Naive thymus-derived CD4-positive, alpha-beta T cell (primary cell): ENCODE measurements at regions not wholly inside any gene's neighbourhood (a gene's known extent, or its start where the extent isn't known, plus 50 kb on each side); places are given as distances from the start of the nearest gene placed in this dataset.
"Not testable (repeated sequence)": the region's sequence is repeated elsewhere in the genome, so short reads cannot be mapped to it uniquely, and the experiment has no call there.

Experiments used
- ATAC-seq: fragments of 150-1000 bp; cut with Tn5 transposase; 2 replicates; pipeline ENCODE4 v1.10.0; 2021; ENCODE audit warnings: mild to moderate bottlenecking, moderate library complexity
- CTCF ChIA-PET: fragments of 350-600 bp; sonication (Branson Sonifier 250); formaldehyde crosslinking; loops from one replicate; lab custom pipeline; 2021; ENCODE audit warnings: antibody characterized with exemption; lab: Charles Lee
- POLR2A ChIA-PET: fragments of 350-600 bp; sonication (Branson Sonifier 250); formaldehyde crosslinking; loops from one replicate; lab custom pipeline; 2021; ENCODE audit warnings: antibody characterized with exemption, inconsistent platforms; lab: Charles Lee
- DNase-seq, 9 donors: peaks; one replicate each; pipeline versions ENCODE4 v3.0.0 to v3.0.0-alpha.2; 2020 to 2022; ENCODE audit warnings: mixed read lengths in 1 of 9
- H3K27ac ChIP-seq: one replicate; pipeline ENCODE4 v1.7.0; 2013; ENCODE audit warnings: mild to moderate bottlenecking, low read depth, low read length, moderate library complexity
- H3K27me3 ChIP-seq, 2 donors: one replicate each; pipeline ENCODE4 v1.7.0; 2013; ENCODE audit warnings: low read length in 2 of 2, mild to moderate bottlenecking in 2 of 2, moderate library complexity in 2 of 2; ENCODE audit not compliant: control insufficient read depth in 2 of 2, insufficient read depth in 2 of 2
- H3K36me3 ChIP-seq, 3 experiments: 1 replicate in 2 of 3; 2 replicates in 1 of 3; pipeline ENCODE4 v1.7.0; 2013; ENCODE audit warnings: low read length in 3 of 3, mild to moderate bottlenecking in 3 of 3, moderate library complexity in 1 of 3; ENCODE audit not compliant: insufficient read depth in 3 of 3, control insufficient read depth in 2 of 3
- H3K4me1 ChIP-seq, 2 donors: one replicate each; pipeline ENCODE4 v1.7.0; 2013; ENCODE audit warnings: low read length in 2 of 2, mild to moderate bottlenecking in 2 of 2, moderate library complexity in 1 of 2; ENCODE audit not compliant: control insufficient read depth in 2 of 2, insufficient read depth in 2 of 2
- H3K4me3 ChIP-seq: 2 replicates; pipeline ENCODE4 v1.7.0; 2013; ENCODE audit warnings: mild to moderate bottlenecking, low read length
- H3K9me3 ChIP-seq, 3 experiments: 1 replicate in 2 of 3; 2 replicates in 1 of 3; pipeline ENCODE4 v1.7.0; 2013; ENCODE audit warnings: low read length in 3 of 3; ENCODE audit not compliant: control insufficient read depth in 2 of 3
- H3K27ac Mint-ChIP-seq, 9 donors: one replicate each; pipeline ENCODE4 v1.8.0; 2020 to 2022; ENCODE audit warnings: mixed read lengths in 9 of 9, mild to moderate bottlenecking in 8 of 9, moderate library complexity in 5 of 9, inconsistent platforms in 2 of 9
- H3K27me3 Mint-ChIP-seq, 5 donors: one replicate each; pipeline ENCODE4 v1.8.0; 2021 to 2022; ENCODE audit warnings: mixed read lengths in 5 of 5, mild to moderate bottlenecking in 1 of 5
- H3K36me3 Mint-ChIP-seq, 5 donors: one replicate each; pipeline ENCODE4 v1.8.0; 2020 to 2022; ENCODE audit warnings: mixed read lengths in 5 of 5, mild to moderate bottlenecking in 3 of 5, inconsistent platforms in 1 of 5
- H3K4me1 Mint-ChIP-seq, 7 donors: one replicate each; pipeline ENCODE4 v1.8.0; 2020 to 2022; ENCODE audit warnings: mixed read lengths in 7 of 7, mild to moderate bottlenecking in 3 of 7, inconsistent platforms in 1 of 7
- H3K4me3 Mint-ChIP-seq, 10 donors: one replicate each; pipeline ENCODE4 v1.8.0; 2020 to 2022; ENCODE audit warnings: mild to moderate bottlenecking in 10 of 10, mixed read lengths in 10 of 10, moderate library complexity in 6 of 10, inconsistent platforms in 2 of 10
- H3K9me3 Mint-ChIP-seq, 11 donors: one replicate each; pipeline ENCODE4 v1.8.0; 2020 to 2022; ENCODE audit warnings: mixed read lengths in 11 of 11, mild to moderate bottlenecking in 4 of 11, inconsistent platforms in 1 of 11, moderate library complexity in 1 of 11
- intact Hi-C, 2 donors: fragments of 100-400 bp; cut with micrococcal nuclease; formaldehyde crosslinking; loops; one replicate each; pipeline ENCODE4 v1.15.1; 2023

DNA sequence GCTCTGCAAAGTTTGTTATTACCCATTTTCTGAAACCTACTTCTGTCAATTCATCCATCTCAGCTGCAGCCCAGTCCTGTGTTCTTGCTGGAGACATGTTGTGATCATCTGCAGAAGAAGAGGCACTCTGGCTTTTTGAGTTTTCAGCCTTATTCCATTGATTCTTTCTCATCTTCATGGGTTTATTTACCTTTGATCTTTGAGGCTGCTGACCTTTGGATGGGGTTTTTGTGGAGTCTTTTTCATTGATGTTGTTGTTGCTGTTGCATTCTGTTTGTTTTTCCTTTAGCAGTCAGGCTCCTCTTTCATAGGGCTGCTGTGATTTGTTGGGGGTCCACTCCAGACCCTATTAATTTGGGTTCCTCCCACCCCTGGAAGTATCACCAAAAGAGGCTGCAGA is 164.3 kb downstream of the FCRL5 start:
- CTCF ChIA-PET, result no interaction called here
- Histone ChIP-seq H3K27me3 (no peaks in the 10 kb centered on the region), H3K4me1 (no peaks in the 10 kb centered on the region), H3K36me3 (no peaks in the 10 kb centered on the region), H3K27ac (no peak overlapping the region), H3K4me3 (no peak overlapping the region), H3K9me3 (no peaks in the 10 kb centered on the region)
- POLR2A ChIA-PET, result no interaction called here
- Mint-ChIP-seq H3K4me1 (no peaks in the 10 kb centered on the region), H3K36me3 (no peaks in the 10 kb centered on the region), H3K27me3 (peaks cover 25 to 44% (median 36%) of the 10 kb centered on the region in 5 donors), H3K27ac (no peak overlapping the region), H3K4me3 (no peak overlapping the region), H3K9me3 (peaks cover 0 to 1% (median 0%) of the 10 kb centered on the region in 11 donors)
- no peak for ATAC-seq
- intact Hi-C loops, result no loop called here
- no peak for DNase-seq

GRCh38 chr1:157384258-157384657 is 168.1 kb downstream of the FCRL5 start:
- Mint-ChIP-seq H3K27me3 (peaks cover 11 to 34% (median 28%) of the 10 kb centered on the region in 5 donors), H3K4me3 (no peak overlapping the region), H3K27ac (no peak overlapping the region), H3K4me1 (peaks cover 0 to 7% (median 0%) of the 10 kb centered on the region in 7 donors), H3K36me3 (no peaks in the 10 kb centered on the region), H3K9me3 (no peaks in the 10 kb centered on the region)
- intact Hi-C loops, result no loop called here
- H3K27ac ChIP-seq, result no peak overlapping the region
- no peaks in the 10 kb centered on the region for H3K4me1 ChIP-seq
- no peak for ATAC-seq
- no peak for DNase-seq
- ChIA-PET CTCF (no interaction called here), POLR2A (no interaction called here)
- H3K9me3 ChIP-seq, result no peaks in the 10 kb centered on the region
- H3K27me3 ChIP-seq, result no peaks in the 10 kb centered on the region
- H3K36me3 ChIP-seq, result no peaks in the 10 kb centered on the region
- no peak overlapping the region for H3K4me3 ChIP-seq

DNA sequence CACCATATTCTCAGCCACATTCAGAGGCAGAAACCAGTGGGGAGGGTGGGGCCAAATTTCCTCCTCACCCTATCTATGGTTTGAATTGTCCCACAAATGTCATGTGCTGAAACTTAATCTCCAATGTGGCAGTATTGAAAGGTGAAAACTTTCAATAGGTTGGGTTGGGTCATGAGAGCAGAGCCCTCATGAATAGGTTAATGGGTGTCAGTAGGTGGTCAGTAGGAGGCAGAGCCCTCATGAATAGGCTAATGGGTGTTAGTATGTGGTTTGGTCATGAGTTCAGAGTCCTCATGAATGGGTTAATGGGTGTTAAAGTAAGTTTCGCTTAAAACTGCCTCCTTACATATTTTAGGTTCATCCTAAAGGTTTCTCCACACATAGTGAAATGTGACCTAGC is 170.0 kb downstream of the FCRL5 start:
- H3K27me3 ChIP-seq, result peaks cover 0 to 3% of the 10 kb centered on the region in 2 donors
- intact Hi-C loops, result no loop called here
- Mint-ChIP-seq H3K4me3 (no peak overlapping the region), H3K36me3 (no peaks in the 10 kb centered on the region), H3K4me1 (peaks cover 0 to 7% (median 0%) of the 10 kb centered on the region in 7 donors), H3K27ac (no peak overlapping the region), H3K9me3 (no peaks in the 10 kb centered on the region), H3K27me3 (peaks cover 20 to 44% (median 33%) of the 10 kb centered on the region in 5 donors)
- no peak overlapping the region for H3K4me3 ChIP-seq
- H3K36me3 ChIP-seq, result no peaks in the 10 kb centered on the region
- no peak for DNase-seq
- CTCF ChIA-PET, result no interaction called here
- no peaks in the 10 kb centered on the region for H3K4me1 ChIP-seq
- ATAC-seq, result no peak
- no peak overlapping the region for H3K27ac ChIP-seq
- no peaks in the 10 kb centered on the region for H3K9me3 ChIP-seq
- POLR2A ChIA-PET, result no interaction called here

DNA sequence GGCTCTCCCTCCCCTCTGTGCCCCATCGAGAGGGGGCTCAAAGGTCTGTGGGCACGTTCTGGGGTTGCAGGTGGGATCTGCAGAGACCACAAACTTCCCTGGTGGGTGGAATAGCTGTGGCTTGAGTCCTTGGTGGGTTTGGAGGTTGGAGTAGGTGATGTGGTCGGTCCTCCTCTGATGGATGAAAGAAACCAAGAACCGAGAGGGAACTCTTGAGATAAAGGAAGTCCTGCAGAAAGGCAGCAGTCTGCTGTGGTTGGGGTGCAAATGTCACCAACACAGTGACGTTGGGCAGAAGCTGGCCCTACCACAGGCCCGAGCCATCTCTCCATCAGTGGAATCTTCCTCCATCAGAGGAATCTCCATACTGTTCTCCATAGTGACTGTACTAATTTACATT is 171.8 kb downstream of the FCRL5 start:
- Mint-ChIP-seq H3K36me3 (no peaks in the 10 kb centered on the region), H3K9me3 (no peaks in the 10 kb centered on the region), H3K27me3 (peaks cover 18 to 61% (median 31%) of the 10 kb centered on the region in 5 donors), H3K27ac (no peak overlapping the region), H3K4me3 (no peak overlapping the region), H3K4me1 (peaks cover 0 to 7% (median 0%) of the 10 kb centered on the region in 7 donors)
- DNase-seq (no peak), ATAC-seq (no peak)
- Histone ChIP-seq H3K27ac (no peak overlapping the region), H3K27me3 (peaks cover 0 to 3% of the 10 kb centered on the region in 2 donors), H3K4me1 (no peaks in the 10 kb centered on the region), H3K9me3 (no peaks in the 10 kb centered on the region), H3K36me3 (no peaks in the 10 kb centered on the region), H3K4me3 (no peak overlapping the region)
- CTCF ChIA-PET, result no interaction called here
- POLR2A ChIA-PET, result no interaction called here
- intact Hi-C loops, result no loop called here

GRCh38 chr1:157377280-157377713 is 175.0 kb downstream of the FCRL5 start:
- H3K4me3 ChIP-seq, DNase-seq, POLR2A ChIA-PET, H3K36me3 ChIP-seq, H3K9me3 ChIP-seq, H3K27ac ChIP-seq, CTCF ChIA-PET, H3K27ac Mint-ChIP-seq, H3K4me3 Mint-ChIP-seq, H3K4me1 Mint-ChIP-seq, H3K27me3 ChIP-seq, H3K4me1 ChIP-seq, intact Hi-C loops, H3K9me3 Mint-ChIP-seq, H3K36me3 Mint-ChIP-seq: not testable (repeated sequence)
- peak; percentile 57 for ATAC-seq
- peaks cover 11 to 68% (median 46%) of the 10 kb centered on the region in 5 donors for H3K27me3 Mint-ChIP-seq

DNA sequence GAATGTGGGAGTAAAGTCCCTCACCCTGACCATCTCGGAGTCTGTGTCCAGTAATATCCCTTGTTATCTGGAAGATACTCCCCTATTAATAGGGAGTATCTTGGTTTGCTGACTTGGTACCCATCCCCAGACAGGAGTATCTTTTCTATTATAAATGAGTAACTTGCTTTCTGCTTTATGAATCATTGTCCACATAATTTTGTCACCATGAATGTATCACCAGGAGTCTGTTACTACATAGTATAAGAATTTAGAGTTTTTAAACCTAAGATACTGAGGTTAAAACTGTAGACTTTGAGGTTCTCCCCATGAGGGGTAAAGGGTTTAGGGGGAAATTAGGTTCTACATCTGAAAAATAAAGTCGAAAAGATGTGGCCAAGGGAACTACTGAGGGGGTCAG is 175.6 kb downstream of the FCRL5 start:
- no peak overlapping the region for H3K27ac ChIP-seq
- no peak overlapping the region for H3K27ac Mint-ChIP-seq
- H3K9me3 ChIP-seq, result no peaks in the 10 kb centered on the region
- H3K36me3 ChIP-seq, result no peaks in the 10 kb centered on the region
- H3K9me3 Mint-ChIP-seq, result no peaks in the 10 kb centered on the region
- peaks cover 0 to 6% (median 0%) of the 10 kb centered on the region in 7 donors for H3K4me1 Mint-ChIP-seq
- peaks cover 0 to 3% of the 10 kb centered on the region in 2 donors for H3K27me3 ChIP-seq
- no peaks in the 10 kb centered on the region for H3K36me3 Mint-ChIP-seq
- ChIA-PET CTCF (no interaction called here), POLR2A (no interaction called here)
- no peak for ATAC-seq
- peaks cover 15 to 63% (median 42%) of the 10 kb centered on the region in 5 donors for H3K27me3 Mint-ChIP-seq
- no peak overlapping the region for H3K4me3 Mint-ChIP-seq
- H3K4me1 ChIP-seq, result no peaks in the 10 kb centered on the region
- intact Hi-C loops, result no loop called here
- no peak for DNase-seq
- no peak overlapping the region for H3K4me3 ChIP-seq

- H3K27me3 ChIP-seq, H3K36me3 Mint-ChIP-seq, H3K4me1 Mint-ChIP-seq, H3K36me3 ChIP-seq, POLR2A ChIA-PET, CTCF ChIA-PET, ATAC-seq, intact Hi-C loops, H3K4me3 ChIP-seq, H3K9me3 ChIP-seq, H3K4me3 Mint-ChIP-seq, H3K4me1 ChIP-seq, H3K27ac ChIP-seq, H3K27ac Mint-ChIP-seq, DNase-seq, H3K9me3 Mint-ChIP-seq: not testable (repeated sequence)
- H3K27me3 Mint-ChIP-seq, result peaks cover 14 to 44% (median 37%) of the 10 kb centered on the region in 5 donors
These were observed 180.0 kb downstream of the FCRL5 start for GRCh38 chr1:157372311-157372710.
